H1 (cell line): ENCODE measurements at regions not wholly inside any gene's neighbourhood (a gene's known extent, or its start where the extent isn't known, plus 50 kb on each side); places are given as distances from the start of the nearest gene placed in this dataset.

ENCODE experiments used
- CTCF ChIA-PET: fragments of 300-600 bp; sonication (Branson Sonifier 250); formaldehyde crosslinking; loops from one replicate; lab custom pipeline; 2021; ENCODE audit not compliant: partially characterized antibody; lab: Charles Lee
- POLR2A ChIA-PET: fragments of 300-600 bp; sonication (Branson Sonifier 250); formaldehyde crosslinking; loops from one replicate; lab custom pipeline; 2021; ENCODE audit warnings: inconsistent platforms; ENCODE audit not compliant: partially characterized antibody; lab: Charles Lee
- DNase-seq, 2 experiments: peaks; one replicate each; pipeline versions ENCODE4 v3.0.0 to v3.0.0-alpha.2; 2010 to 2022; ENCODE audit warnings: low spot score in 2 of 2, low read depth in 1 of 2, mixed read lengths in 1 of 2
- FAIRE-seq: peaks from 2 replicates; lab custom pipeline; 2011; peaks lifted over from hg19 to GRCh38; lab: Jason Lieb, UNC
- H2AFZ ChIP-seq: 2 replicates; pipeline ENCODE4 v1.8.1; 2012; ENCODE audit warnings: low read length, inconsistent platforms
- H2AK5ac ChIP-seq: 2 replicates; pipeline ENCODE4 v1.6.1; 2013; ENCODE audit warnings: low read depth, low read length
- H2BK120ac ChIP-seq: replicated peaks from 2 replicates; pipeline ENCODE3; 2013; ENCODE audit warnings: low read depth, low read length, inconsistent platforms
- H2BK12ac ChIP-seq: 2 replicates; pipeline ENCODE4 v1.6.1; 2013; ENCODE audit warnings: low read depth, low read length
- H2BK15ac ChIP-seq: 2 replicates; pipeline ENCODE4 v1.6.1; 2013; ENCODE audit warnings: low read length
- H2BK20ac ChIP-seq: 2 replicates; pipeline ENCODE4 v1.6.1; 2013; ENCODE audit warnings: low read length
- H2BK5ac ChIP-seq: 2 replicates; pipeline ENCODE4 v1.6.1; 2013; ENCODE audit warnings: low read depth, low read length
- H3K14ac ChIP-seq: 2 replicates; pipeline ENCODE4 v1.6.1; 2013; ENCODE audit warnings: inconsistent platforms; ENCODE audit not compliant: insufficient read length
- H3K18ac ChIP-seq: 2 replicates; pipeline ENCODE4 v1.6.1; 2013; ENCODE audit warnings: low read length; ENCODE audit errors: extremely low read depth
- H3K23ac ChIP-seq: 2 replicates; pipeline ENCODE4 v1.6.1; 2013; ENCODE audit warnings: inconsistent platforms; ENCODE audit not compliant: insufficient read length
- H3K23me2 ChIP-seq: 2 replicates; pipeline ENCODE4 v1.6.1; 2013; ENCODE audit warnings: low read depth, low read length
- H3K27ac ChIP-seq: 2 replicates; pipeline ENCODE4 v1.6.1; 2011; ENCODE audit warnings: low read depth, low read length, inconsistent platforms
- H3K27me3 ChIP-seq, 4 experiments: replicated peaks in 1 of 4; 1 replicate in 1 of 4; 2 replicates in 3 of 4; pipeline versions ENCODE4 v1.6.1 to v1.8.1; 2011 to 2013; ENCODE audit warnings: low read length in 3 of 4, mild to moderate bottlenecking in 3 of 4, inconsistent platforms in 2 of 4, mixed read lengths in 2 of 4, moderate library complexity in 1 of 4; ENCODE audit not compliant: control insufficient read depth in 3 of 4, insufficient read depth in 3 of 4; ENCODE audit errors: extremely low read depth in 1 of 4
- H3K36me3 ChIP-seq, 4 experiments: 2 replicates each; pipeline versions ENCODE4 v1.6.1 to v1.8.1; 2011 to 2013; ENCODE audit warnings: mild to moderate bottlenecking in 4 of 4, low read length in 3 of 4, moderate library complexity in 2 of 4, control low read depth in 1 of 4, inconsistent platforms in 1 of 4; ENCODE audit not compliant: insufficient read depth in 4 of 4, control insufficient read depth in 2 of 4
- H3K4ac ChIP-seq: replicated peaks from 2 replicates; pipeline ENCODE3; 2013; ENCODE audit warnings: low read length, low read depth, mixed read lengths, inconsistent platforms; ENCODE audit not compliant: insufficient read length
- H3K4me1 ChIP-seq, 4 experiments: replicated peaks in 1 of 4; 1 replicate in 1 of 4; 2 replicates in 3 of 4; pipeline versions ENCODE4 v1.6.1 to v1.8.1; 2011 to 2013; ENCODE audit warnings: low read length in 3 of 4, inconsistent platforms in 2 of 4, mixed read lengths in 1 of 4; ENCODE audit not compliant: insufficient read depth in 4 of 4, control insufficient read depth in 3 of 4
- H3K4me2 ChIP-seq, 2 experiments: 2 replicates each; pipeline versions ENCODE4 v1.6.1 to v1.8.1; 2011 to 2013; ENCODE audit warnings: low read depth in 2 of 2, low read length in 2 of 2, control low read depth in 1 of 2, inconsistent platforms in 1 of 2, mild to moderate bottlenecking in 1 of 2; ENCODE audit not compliant: insufficient read depth in 1 of 2
- H3K4me3 ChIP-seq, 4 experiments: fragments of 200-600, 300-600 bp in 1 of 4; sonication (generic), shearing (Covaris generic), sonication (Bioruptor Twin) in 1 of 4; 2 replicates each; pipeline versions ENCODE4 v1.5.1 to v1.8.1; 2011 to 2016; ENCODE audit warnings: low read length in 4 of 4, low read depth in 3 of 4, control low read depth in 2 of 4, inconsistent platforms in 2 of 4, mild to moderate bottlenecking in 2 of 4, mixed read lengths in 1 of 4, moderate library complexity in 1 of 4; ENCODE audit not compliant: insufficient read depth in 2 of 4; ENCODE audit errors: extremely low read depth in 1 of 4
- H3K56ac ChIP-seq: replicated peaks from 2 replicates; pipeline ENCODE3; 2013; ENCODE audit warnings: low read depth, mild to moderate bottlenecking, mixed read lengths, low read length, inconsistent platforms; ENCODE audit not compliant: insufficient read length
- H3K79me1 ChIP-seq: 2 replicates; pipeline ENCODE4 v1.6.1; 2013; ENCODE audit warnings: low read depth, low read length, control low read depth
- H3K79me2 ChIP-seq, 2 experiments: 2 replicates each; pipeline versions ENCODE4 v1.6.1 to v1.8.1; 2012 to 2013; ENCODE audit warnings: low read length in 2 of 2, mild to moderate bottlenecking in 2 of 2, inconsistent platforms in 1 of 2; ENCODE audit not compliant: insufficient read depth in 2 of 2, control insufficient read depth in 1 of 2
- H3K9ac ChIP-seq, 4 experiments: replicated peaks in 1 of 4; 1 replicate in 1 of 4; 2 replicates in 3 of 4; pipeline versions ENCODE4 v1.6.1 to v1.8.1; 2011 to 2013; ENCODE audit warnings: low read depth in 3 of 4, low read length in 3 of 4, control low read depth in 2 of 4, mild to moderate bottlenecking in 2 of 4, moderate library complexity in 2 of 4, inconsistent platforms in 1 of 4; ENCODE audit errors: extremely low read depth in 1 of 4
- H3K9me3 ChIP-seq, 2 experiments: 2 replicates each; pipeline versions ENCODE4 v1.6.1 to v1.8.1; 2012 to 2013; ENCODE audit warnings: mild to moderate bottlenecking in 2 of 2, moderate library complexity in 2 of 2, control low read depth in 1 of 2, inconsistent platforms in 1 of 2, low read depth in 1 of 2, low read length in 1 of 2, mixed read lengths in 1 of 2; ENCODE audit not compliant: insufficient read depth in 2 of 2
- H4K20me1 ChIP-seq, 2 experiments: replicated peaks in 1 of 2; 2 replicates each; pipeline versions ENCODE3 to v1.8.1; 2011 to 2013; ENCODE audit warnings: inconsistent platforms in 2 of 2, low read length in 2 of 2, mild to moderate bottlenecking in 1 of 2; ENCODE audit not compliant: insufficient read depth in 2 of 2, control insufficient read depth in 1 of 2
- H4K5ac ChIP-seq: 2 replicates; pipeline ENCODE4 v1.6.1; 2013; ENCODE audit warnings: low read length, low read depth, mixed read lengths, inconsistent platforms; ENCODE audit not compliant: insufficient read length
- H4K8ac ChIP-seq: 2 replicates; pipeline ENCODE4 v1.8.0; 2013; ENCODE audit warnings: mild to moderate bottlenecking, moderate library complexity, low read length, inconsistent platforms; ENCODE audit not compliant: insufficient read depth; ENCODE audit errors: extremely low read depth
- H4K91ac ChIP-seq: replicated peaks from 2 replicates; pipeline ENCODE3; 2013; ENCODE audit warnings: low read length, mixed read lengths, inconsistent platforms; ENCODE audit not compliant: insufficient read length
- BRCA1 ChIP-seq: IDR thresholded peaks from 2 replicates; pipeline ENCODE4 v1.6.1; 2012; ENCODE audit warnings: low read depth, low read length, improper control_type of control experiment
- CEBPB ChIP-seq: IDR thresholded peaks from 2 replicates; pipeline ENCODE4 v1.6.1; 2012; ENCODE audit warnings: low read depth, low read length
- CREB1 ChIP-seq: IDR thresholded peaks from 2 replicates; pipeline ENCODE4 v1.6.1; 2012; ENCODE audit warnings: inconsistent platforms
- CTBP2 ChIP-seq: IDR thresholded peaks from 2 replicates; pipeline ENCODE4 v1.7.0; 2011; ENCODE audit warnings: borderline replicate concordance, mild to moderate bottlenecking, moderate library complexity, mixed read lengths, low read length; ENCODE audit not compliant: insufficient read depth, insufficient read length
- POU5F1 ChIP-seq: IDR thresholded peaks from 2 replicates; pipeline ENCODE4 v1.6.1; 2011; ENCODE audit warnings: low read depth, mild to moderate bottlenecking, low read length, moderate library complexity
- RBBP5 ChIP-seq: IDR thresholded peaks from 2 replicates; pipeline ENCODE4 v1.7.1; 2012; ENCODE audit warnings: low read depth, mild to moderate bottlenecking, inconsistent platforms, low read length, moderate library complexity, borderline replicate concordance
- SUZ12 ChIP-seq: fragments of 200-600 bp; sonication (generic); IDR thresholded peaks from 2 replicates; pipeline ENCODE4 v1.6.1; 2012; ENCODE audit warnings: mild to moderate bottlenecking, inconsistent platforms, low read length, moderate library complexity, mixed read lengths
- TCF12 ChIP-seq: IDR thresholded peaks from 2 replicates; pipeline ENCODE4 v1.6.1; 2011; ENCODE audit warnings: low read depth, mild to moderate bottlenecking, low read length
- WGBS, 2 experiments: shearing (Covaris generic) in 1 of 2; methylation state at CpG; one replicate each; pipeline versions ENCODE4 v1.1.6 to v1.1.7; 2013 to 2015; ENCODE audit warnings: low lambda C conversion rate in 2 of 2, mixed read lengths in 2 of 2, inconsistent platforms in 1 of 2, low coverage in 1 of 2, missing lambda C conversion rate in 1 of 2; ENCODE audit not compliant: insufficient replicate concordance in 2 of 2, insufficient coverage in 1 of 2, insufficient read length in 1 of 2; ENCODE audit errors: extremely low coverage in 1 of 2, missing lambda C conversion rate in 1 of 2; 5-methylcytosine and 5-hydroxymethylcytosine counted together
- TF ChIP-seq, protein P1 (sequence below): IDR thresholded peaks from 2 replicates; pipeline ENCODE4 v1.6.1; 2012; ENCODE audit warnings: low read length, inconsistent platforms
- TF ChIP-seq, protein P2 (sequence below): IDR thresholded peaks from 2 replicates; pipeline ENCODE4 v1.6.1; 2011; ENCODE audit warnings: low read length, improper control_type of control experiment

DNA sequence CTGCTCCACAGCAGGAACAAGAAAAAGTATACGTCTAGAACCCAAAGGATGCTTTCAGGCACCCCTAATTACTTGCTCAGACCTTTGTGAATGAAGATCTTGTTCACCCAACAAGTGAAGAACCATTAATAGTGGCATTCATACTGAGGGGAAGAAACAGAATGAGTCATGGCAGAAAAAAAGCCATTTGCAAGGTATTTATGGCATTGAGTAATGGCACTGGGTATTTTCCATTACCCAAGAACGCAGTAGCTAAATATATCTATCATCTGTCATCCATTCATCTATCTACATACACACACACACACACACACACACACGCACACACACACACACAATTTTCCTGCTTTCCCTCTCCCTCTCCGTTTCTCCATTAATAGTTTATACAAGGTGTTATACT lies 56.4 kb upstream of the XIRP2 start:
- H4K5ac ChIP-seq, result no peak overlapping the region
- DNase-seq (no peak), FAIRE-seq (no peak)
- H2BK120ac ChIP-seq, result no peak overlapping the region
- H4K8ac ChIP-seq, result no peak overlapping the region
- H3K27ac ChIP-seq, result no peak overlapping the region
- no peak overlapping the region for H2BK15ac ChIP-seq
- no peak overlapping the region for H3K14ac ChIP-seq
- H3K4me3 ChIP-seq, result no peak overlapping the region
- no peak for TF ChIP-seq POU5F1
- no peak for TF ChIP-seq CTBP2
- TF ChIP-seq, protein P1, sequence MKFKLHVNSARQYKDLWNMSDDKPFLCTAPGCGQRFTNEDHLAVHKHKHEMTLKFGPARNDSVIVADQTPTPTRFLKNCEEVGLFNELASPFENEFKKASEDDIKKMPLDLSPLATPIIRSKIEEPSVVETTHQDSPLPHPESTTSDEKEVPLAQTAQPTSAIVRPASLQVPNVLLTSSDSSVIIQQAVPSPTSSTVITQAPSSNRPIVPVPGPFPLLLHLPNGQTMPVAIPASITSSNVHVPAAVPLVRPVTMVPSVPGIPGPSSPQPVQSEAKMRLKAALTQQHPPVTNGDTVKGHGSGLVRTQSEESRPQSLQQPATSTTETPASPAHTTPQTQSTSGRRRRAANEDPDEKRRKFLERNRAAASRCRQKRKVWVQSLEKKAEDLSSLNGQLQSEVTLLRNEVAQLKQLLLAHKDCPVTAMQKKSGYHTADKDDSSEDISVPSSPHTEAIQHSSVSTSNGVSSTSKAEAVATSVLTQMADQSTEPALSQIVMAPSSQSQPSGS, result no peak
- TF ChIP-seq BRCA1, result no peak
- TF ChIP-seq TCF12, result no peak
- TF ChIP-seq RBBP5, result no peak
- TF ChIP-seq, protein P2, sequence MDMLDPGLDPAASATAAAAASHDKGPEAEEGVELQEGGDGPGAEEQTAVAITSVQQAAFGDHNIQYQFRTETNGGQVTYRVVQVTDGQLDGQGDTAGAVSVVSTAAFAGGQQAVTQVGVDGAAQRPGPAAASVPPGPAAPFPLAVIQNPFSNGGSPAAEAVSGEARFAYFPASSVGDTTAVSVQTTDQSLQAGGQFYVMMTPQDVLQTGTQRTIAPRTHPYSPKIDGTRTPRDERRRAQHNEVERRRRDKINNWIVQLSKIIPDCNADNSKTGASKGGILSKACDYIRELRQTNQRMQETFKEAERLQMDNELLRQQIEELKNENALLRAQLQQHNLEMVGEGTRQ, result no peak
- TF ChIP-seq CEBPB, result no peak
- TF ChIP-seq CREB1, result no peak
- no peak for TF ChIP-seq SUZ12
- no peaks in the 10 kb centered on the region for H3K79me2 ChIP-seq
- peak overlapping the region; percentile 67 for H3K56ac ChIP-seq
- H4K20me1 ChIP-seq, result no peaks in the 10 kb centered on the region
- no peak overlapping the region for H3K4me2 ChIP-seq
- H3K23me2 ChIP-seq, result no peaks in the 10 kb centered on the region; the same call in 1 of the 2 replicates
- no peaks in the 10 kb centered on the region for H3K79me1 ChIP-seq
- CTCF ChIA-PET, result no interaction called here
- H2BK12ac ChIP-seq, result no peak overlapping the region
- H2BK20ac ChIP-seq, result no peak overlapping the region
- 83 to 100% methylated on average over 1 to 4 of the region's 4 CpGs for WGBS, 2 experiments
- no peak overlapping the region for H2BK5ac ChIP-seq
- no peaks in the 10 kb centered on the region for H3K9me3 ChIP-seq
- H2AFZ ChIP-seq, result no peak overlapping the region
- no peak overlapping the region for H3K23ac ChIP-seq
- H3K4ac ChIP-seq, result no peak overlapping the region
- H3K27me3 ChIP-seq, result no peaks in the 10 kb centered on the region
- H2AK5ac ChIP-seq, result no peak overlapping the region
- H3K9ac ChIP-seq, result no peak overlapping the region
- no peaks in the 10 kb centered on the region for H3K4me1 ChIP-seq
- H3K36me3 ChIP-seq, result no peaks in the 10 kb centered on the region
- H3K18ac ChIP-seq, result no peak overlapping the region
- POLR2A ChIA-PET, result no interaction called here
- no peak overlapping the region for H4K91ac ChIP-seq
